Hepatocyte (in vitro differentiated cells): ENCODE measurements at regions not wholly inside any gene's neighbourhood (a gene's known extent, or its start where the extent isn't known, plus 50 kb on each side); places are given as distances from the start of the nearest gene placed in this dataset.

Source experiments
- DNase-seq: peaks from one replicate; pipeline ENCODE4 v3.0.0-alpha.2; 2016; ENCODE audit warnings: low spot score
- H2AFZ ChIP-seq: fragments of 200-600 bp; sonication (generic); 2 replicates; pipeline ENCODE4 v1.6.0; 2016; ENCODE audit warnings: antibody characterized with exemption, mild to moderate bottlenecking
- H3K27ac ChIP-seq: fragments of 200-600 bp; sonication (generic); 2 replicates; pipeline ENCODE4 v1.5.1; 2016; ENCODE audit warnings: mild to moderate bottlenecking
- H3K27me3 ChIP-seq: fragments of 200-600 bp; sonication (generic); 2 replicates; pipeline ENCODE4 v1.6.1; 2016
- H3K36me3 ChIP-seq: fragments of 200-600 bp; sonication (generic); replicated peaks from 2 replicates; pipeline ENCODE4 v1.5.1; 2016; ENCODE audit warnings: low read depth; ENCODE audit not compliant: insufficient read depth
- H3K4me1 ChIP-seq: fragments of 200-600 bp; sonication (generic); 2 replicates; pipeline ENCODE4 v1.5.1; 2016; ENCODE audit warnings: mild to moderate bottlenecking, moderate library complexity; ENCODE audit not compliant: insufficient read depth
- H3K4me2 ChIP-seq: fragments of 200-600 bp; sonication (generic); 2 replicates; pipeline ENCODE4 v1.6.0; 2016
- H3K4me3 ChIP-seq: fragments of 200-600 bp; sonication (generic); 2 replicates; pipeline ENCODE4 v1.5.1; 2016; ENCODE audit warnings: mild to moderate bottlenecking
- H3K79me2 ChIP-seq: fragments of 200-600 bp; sonication (generic); 2 replicates; pipeline ENCODE4 v1.6.0; 2017; ENCODE audit warnings: mild to moderate bottlenecking
- H3K9me2 ChIP-seq: fragments of 200-600 bp; sonication (generic); replicated peaks from 2 replicates; pipeline ENCODE4 v1.6.0; 2017; ENCODE audit warnings: mild to moderate bottlenecking; ENCODE audit not compliant: insufficient read depth
- H3K9me3 ChIP-seq: fragments of 200-600 bp; sonication (generic); 2 replicates; pipeline ENCODE4 v1.5.1; 2016; ENCODE audit warnings: low read depth, mild to moderate bottlenecking
- H4K20me1 ChIP-seq: fragments of 200-600 bp; sonication (generic); 2 replicates; pipeline ENCODE4 v1.6.0; 2016; ENCODE audit warnings: mild to moderate bottlenecking; ENCODE audit not compliant: insufficient read depth, poor library complexity, severe bottlenecking
- CTCF ChIP-seq: fragments of 200-600 bp; sonication (generic); IDR thresholded peaks from 2 replicates; pipeline ENCODE4 v1.5.1; 2016; ENCODE audit warnings: antibody characterized with exemption, mild to moderate bottlenecking; ENCODE audit not compliant: poor library complexity
- EZH2 ChIP-seq: fragments of 200-600 bp; sonication (generic); IDR thresholded peaks from 2 replicates; pipeline ENCODE4 v1.6.1; 2016; ENCODE audit warnings: antibody characterized with exemption, mild to moderate bottlenecking, borderline replicate concordance
- EZH2phosphoT487 ChIP-seq: fragments of 200-600 bp; sonication (generic); IDR thresholded peaks from one replicate; pipeline ENCODE4 v1.6.1; 2018; ENCODE audit warnings: antibody characterized with exemption, mild to moderate bottlenecking, low read depth, moderate library complexity; ENCODE audit not compliant: unreplicated experiment, severe bottlenecking
- WGBS: methylation state at CpG from one replicate; pipeline ENCODE4 v1.1.6; 2016; ENCODE audit warnings: low lambda C conversion rate; ENCODE audit errors: missing lambda C conversion rate; 5-methylcytosine and 5-hydroxymethylcytosine counted together

GRCh38 chr10:23966504-23967051, 242.4 kb upstream of the KIAA1217 start:
- 75% methylated on average over 3 of the region's 3 CpGs for WGBS
- no peak overlapping the region for H3K27ac ChIP-seq
- TF ChIP-seq EZH2phosphoT487 (no peak), EZH2 (no peak), CTCF (no peak)

GRCh38 chr10:23968301-23968700, 240.6 kb upstream of the KIAA1217 start:
- no peaks in the 10 kb centered on the region for H3K36me3 ChIP-seq
- no peaks in the 10 kb centered on the region for H3K9me3 ChIP-seq
- H4K20me1 ChIP-seq, result no peaks in the 10 kb centered on the region
- H3K79me2 ChIP-seq, result no peaks in the 10 kb centered on the region
- no peak for DNase-seq
- WGBS, result 58% methylated on average over 4 of the region's 4 CpGs
- no peak overlapping the region for H3K4me3 ChIP-seq
- TF ChIP-seq EZH2phosphoT487, result no peak
- TF ChIP-seq EZH2, result no peak
- no peak for TF ChIP-seq CTCF
- H2AFZ ChIP-seq, result no peak overlapping the region
- H3K27me3 ChIP-seq, result no peaks in the 10 kb centered on the region
- no peaks in the 10 kb centered on the region for H3K4me1 ChIP-seq
- H3K4me2 ChIP-seq, result no peak overlapping the region
- no peak overlapping the region for H3K27ac ChIP-seq
- no peaks in the 10 kb centered on the region for H3K9me2 ChIP-seq

More at GRCh38 chr10:23966504-23967051, 242.4 kb upstream of the KIAA1217 start:
- DNase-seq, result no peak
- H3K9me3 ChIP-seq, result no peaks in the 10 kb centered on the region
- H3K4me3 ChIP-seq, result no peak overlapping the region
- H2AFZ ChIP-seq, result no peak overlapping the region
- H3K4me1 ChIP-seq, result no peaks in the 10 kb centered on the region
- H4K20me1 ChIP-seq, result no peaks in the 10 kb centered on the region
- no peaks in the 10 kb centered on the region for H3K27me3 ChIP-seq
- H3K4me2 ChIP-seq, result no peak overlapping the region
- no peaks in the 10 kb centered on the region for H3K9me2 ChIP-seq
- no peaks in the 10 kb centered on the region for H3K79me2 ChIP-seq
- H3K36me3 ChIP-seq, result no peaks in the 10 kb centered on the region

GRCh38 chr10:23974746-23975272, 234.1 kb upstream of the KIAA1217 start:
- Histone ChIP-seq H3K27ac (peak overlapping the region; percentile 92), H4K20me1 (no peaks in the 10 kb centered on the region), H3K27me3 (peaks cover 2% of the 10 kb centered on the region), H3K9me3 (no peaks in the 10 kb centered on the region), H3K79me2 (no peaks in the 10 kb centered on the region), H3K4me2 (peak overlapping the region; percentile 54), H3K36me3 (no peaks in the 10 kb centered on the region), H3K4me3 (no peak overlapping the region), H2AFZ (no peak overlapping the region), H3K9me2 (no peaks in the 10 kb centered on the region), H3K4me1 (peaks cover 4% of the 10 kb centered on the region)
- DNase-seq, result peak; percentile 28
- no peak for TF ChIP-seq EZH2phosphoT487
- no peak for TF ChIP-seq EZH2
- TF ChIP-seq CTCF, result no peak
- 61% methylated on average over 4 of the region's 4 CpGs for WGBS
